DMS153 (cell line): ENCODE measurements at regions not wholly inside any gene's neighbourhood (a gene's known extent, or its start where the extent isn't known, plus 50 kb on each side); places are given as distances from the start of the nearest gene placed in this dataset.
"Not testable (repeated sequence)": the region's sequence is repeated elsewhere in the genome, so short reads cannot be mapped to it uniquely, and the experiment has no call there.

Experiments used
- DNase-seq: peaks from one replicate; lab custom pipeline; 2025; lab: John Stamatoyannopoulos, UW

DNA sequence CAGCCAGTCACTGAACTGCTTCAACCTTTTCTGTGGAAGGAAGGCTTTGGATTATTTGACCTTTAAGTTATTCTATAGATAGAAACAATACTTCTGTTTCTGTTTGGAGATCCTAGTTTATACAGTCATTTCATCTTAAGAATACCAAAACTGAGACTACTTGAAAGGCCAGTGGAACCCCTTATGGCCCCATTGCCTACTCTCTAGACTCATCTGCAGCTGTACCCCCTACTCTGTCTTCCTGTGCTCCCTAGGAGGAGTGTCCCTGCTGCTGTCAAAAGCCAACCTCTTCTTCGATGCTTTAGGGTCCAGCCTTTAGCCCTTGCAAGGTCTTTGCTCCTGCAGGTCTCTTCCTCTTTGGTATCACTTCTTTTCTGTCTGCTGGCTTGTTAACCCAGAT is 169.6 kb downstream of the EDEM1 start:
- DNase-seq = no peak

GRCh38 chr3:5358911-5359310 is 171.4 kb downstream of the EDEM1 start:
- no peak for DNase-seq

- no peak for DNase-seq
These were observed 172.9 kb downstream of the EDEM1 start for GRCh38 chr3:5360453-5360852.

DNA sequence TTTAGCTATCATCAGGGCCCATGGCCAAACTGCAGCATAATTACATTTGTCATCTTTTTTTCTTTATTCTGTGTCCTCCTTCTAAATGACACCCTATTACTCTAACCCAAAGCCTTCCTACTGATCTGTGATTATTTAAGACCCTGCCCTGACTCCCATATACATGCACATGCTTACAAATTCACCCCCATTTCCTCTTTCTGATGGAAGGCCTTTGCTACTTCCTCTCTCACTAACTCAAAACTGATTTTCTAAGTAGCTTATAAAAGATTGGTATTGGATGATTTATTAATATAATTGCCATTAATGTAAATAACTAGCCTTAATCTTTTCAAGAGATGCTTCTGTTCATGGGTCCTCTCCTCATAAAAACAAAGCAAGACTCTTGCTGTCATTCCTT is 179.2 kb downstream of the EDEM1 start:
- no peak for DNase-seq

GRCh38 chr3:5371555-5371954 is 184.0 kb downstream of the EDEM1 start:
- DNase-seq = not testable (repeated sequence)

GRCh38 chr3:5376761-5377160 is 189.3 kb downstream of the EDEM1 start:
- peak; percentile 78 for DNase-seq

DNA sequence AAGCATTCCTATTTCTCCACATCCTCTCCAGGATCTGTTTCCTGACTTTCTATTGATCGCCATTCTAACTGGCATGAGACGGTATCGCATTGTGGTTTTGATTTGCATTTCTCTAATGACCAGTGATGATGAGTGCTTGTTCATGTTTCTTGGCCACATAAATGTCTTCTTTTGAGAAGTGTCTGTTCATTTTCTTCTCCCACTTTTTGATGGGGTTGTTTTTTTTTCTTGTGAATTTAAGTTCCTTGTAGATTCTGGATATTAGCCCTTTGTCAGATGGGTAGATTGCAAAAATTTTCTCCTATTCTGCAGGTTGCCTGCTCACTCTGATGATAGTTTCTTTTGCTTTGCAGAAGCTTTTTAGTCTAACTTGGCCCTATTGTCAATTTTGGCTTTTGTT is 191.8 kb downstream of the EDEM1 start:
- DNase-seq = not testable (repeated sequence)

DNA sequence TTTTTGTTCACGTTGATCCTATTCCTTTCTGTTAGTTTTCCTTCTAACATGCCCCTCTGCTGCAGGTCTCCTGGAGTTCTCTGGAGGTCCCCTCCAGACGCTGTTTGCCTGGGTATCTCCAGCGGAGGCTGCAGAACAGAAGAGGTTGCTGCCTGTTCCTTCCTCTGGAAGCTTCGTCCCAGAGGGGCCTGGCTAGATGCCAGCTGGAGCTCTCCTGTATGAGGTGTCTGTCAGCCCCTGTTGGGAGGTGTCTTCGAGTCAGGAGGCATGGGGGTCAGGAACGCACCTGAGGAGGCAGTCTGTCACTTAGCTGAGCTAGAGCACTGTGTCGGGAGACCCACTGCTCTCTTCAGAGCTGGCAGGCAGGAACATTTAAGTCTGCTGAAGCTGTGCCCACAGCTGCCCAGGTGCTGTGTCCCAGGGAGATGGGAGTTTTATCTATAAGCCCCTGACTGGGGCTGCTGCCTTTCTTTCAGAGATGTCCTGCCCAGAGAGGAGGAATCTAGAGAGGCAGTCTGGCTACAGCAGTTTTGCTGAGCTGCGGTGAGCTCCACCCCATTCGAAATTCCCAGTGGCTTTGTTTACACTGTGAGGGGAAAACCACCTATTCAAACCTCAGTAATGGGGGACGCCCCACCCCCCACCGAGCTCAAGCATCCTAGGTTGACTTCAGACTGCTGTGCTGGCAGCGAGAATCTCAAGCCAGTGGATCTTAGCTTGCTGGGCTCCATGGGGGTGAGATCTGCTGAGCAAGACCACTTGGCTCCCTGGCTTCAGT is 196.2 kb downstream of the EDEM1 start:
- DNase-seq = not testable (repeated sequence)

DNA sequence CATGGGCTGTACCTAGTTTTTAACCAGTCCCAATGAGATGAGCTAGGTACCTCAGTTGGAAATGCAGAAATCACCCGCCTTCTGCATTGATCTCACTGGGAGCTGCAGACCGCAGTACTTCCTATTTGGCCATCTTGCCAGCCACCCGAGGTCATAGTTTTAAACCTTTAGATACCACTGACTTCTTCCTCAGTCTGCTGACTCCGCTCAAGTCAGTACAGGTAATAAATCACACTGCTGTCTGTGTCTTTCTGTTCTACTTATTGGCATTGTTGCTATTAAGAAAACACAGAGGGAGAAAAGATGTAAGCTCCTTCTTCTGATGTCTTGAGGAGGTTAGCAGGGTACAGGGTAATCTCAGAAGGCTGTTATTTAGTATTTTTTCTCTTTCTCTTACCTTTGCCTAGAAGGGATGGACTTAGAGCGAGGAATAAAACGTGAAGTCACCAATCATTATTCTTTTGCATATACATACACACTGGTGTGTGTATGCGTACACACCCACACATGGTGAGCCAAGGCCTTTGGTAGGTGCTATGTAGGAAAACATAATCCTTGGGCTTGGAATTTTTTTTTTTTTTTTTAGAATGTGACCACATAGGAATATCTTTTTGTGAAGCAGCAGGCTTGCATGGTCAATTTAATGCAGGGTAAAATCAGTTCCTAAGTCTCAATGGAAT is 197.2 kb downstream of the EDEM1 start:
- DNase-seq = no peak

DNA sequence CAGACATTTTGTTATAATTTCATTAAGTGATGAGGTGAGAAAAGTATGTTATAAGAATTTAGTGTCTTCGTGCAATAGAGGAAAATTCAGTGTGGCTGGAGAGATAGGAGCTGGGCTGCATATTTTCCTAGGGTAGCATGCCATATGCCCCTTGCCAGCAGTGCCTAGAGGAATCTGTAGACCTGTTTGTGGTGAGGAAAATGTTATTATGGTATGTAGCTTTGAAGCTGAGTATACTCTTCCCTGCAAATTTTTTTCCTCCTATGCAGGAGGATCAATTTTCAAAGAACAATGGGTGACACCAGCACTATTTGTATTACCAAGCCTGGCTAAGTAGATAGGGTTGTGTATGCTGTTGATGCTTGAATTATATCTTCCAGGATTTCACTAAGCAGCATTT is 200.6 kb downstream of the EDEM1 start:
- DNase-seq = no peak

- no peak for DNase-seq
These were observed 201.6 kb downstream of the EDEM1 start for GRCh38 chr3:5389057-5389456.

DNA sequence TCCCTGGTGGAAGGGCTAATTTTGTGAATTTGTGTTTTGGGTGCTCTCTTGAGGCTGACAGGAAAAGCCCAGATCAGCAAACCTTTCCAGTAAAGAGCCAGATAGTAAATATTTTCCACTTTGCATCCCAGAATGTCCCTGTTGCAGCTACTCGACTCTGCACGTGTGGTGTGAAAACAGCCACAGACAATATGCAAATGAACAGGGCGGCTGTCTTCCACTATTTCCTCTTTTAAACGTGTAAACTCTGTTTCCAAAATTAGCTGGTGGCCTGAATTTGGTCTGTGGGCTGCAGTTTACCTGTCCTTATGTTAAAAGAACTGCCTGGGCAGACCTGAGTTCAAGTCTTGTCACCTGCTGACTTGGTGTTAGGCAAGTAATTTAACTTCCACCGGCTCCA is 202.7 kb downstream of the EDEM1 start:
- DNase-seq = no peak

DNA sequence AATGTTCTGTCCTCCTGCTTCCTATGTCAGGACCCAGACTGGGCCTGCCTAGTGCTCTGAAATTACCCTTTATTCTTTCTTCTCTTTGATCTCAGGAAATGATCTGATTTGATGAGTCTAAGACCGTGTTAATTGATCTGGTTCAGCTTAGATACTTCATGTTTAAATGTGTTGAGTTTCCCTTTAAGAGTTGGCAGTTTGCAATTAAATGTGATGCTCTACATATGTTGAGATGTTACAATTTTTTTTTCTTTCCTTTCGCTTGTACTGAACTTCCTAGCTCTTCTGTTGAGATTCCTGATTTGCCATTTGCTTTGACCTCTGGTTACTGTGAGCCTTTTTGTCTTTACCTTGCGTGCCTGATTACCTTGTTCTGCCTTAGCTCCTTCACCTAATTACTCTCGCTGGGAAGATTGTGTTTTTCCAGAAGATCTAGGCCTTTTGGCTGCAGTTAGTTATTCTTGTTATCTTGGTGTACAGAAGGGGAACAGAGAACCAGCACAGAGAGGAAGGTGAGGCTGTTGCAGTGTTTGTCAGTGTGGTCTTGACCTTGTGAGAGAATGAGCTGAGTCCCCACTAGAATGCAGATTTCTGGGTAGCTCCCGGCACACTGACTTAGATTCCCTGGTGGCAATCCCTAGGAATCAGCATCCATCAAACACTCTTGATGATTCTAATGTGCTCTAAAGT is 203.6 kb downstream of the EDEM1 start:
- no peak for DNase-seq

DNA sequence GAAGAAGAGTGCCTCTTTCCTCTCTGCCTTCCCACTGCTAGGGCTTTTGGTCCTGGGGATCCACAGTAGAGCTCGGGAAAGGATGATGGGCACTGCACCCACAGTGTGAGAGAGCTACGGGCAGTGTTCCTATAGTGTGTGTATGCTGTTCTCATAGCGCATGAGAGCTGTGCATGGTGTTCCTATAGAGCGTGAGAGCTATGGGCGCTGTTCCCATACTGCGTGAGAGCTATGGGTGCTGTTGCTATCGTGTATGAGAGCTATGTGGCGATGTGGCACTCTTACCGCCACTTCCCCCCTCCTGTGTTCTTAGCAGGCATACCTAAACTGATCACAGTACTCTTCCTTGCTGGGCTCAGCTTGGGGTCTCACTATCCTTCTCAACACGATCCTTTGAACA is 213.5 kb downstream of the EDEM1 start:
- DNase-seq = no peak

DNA sequence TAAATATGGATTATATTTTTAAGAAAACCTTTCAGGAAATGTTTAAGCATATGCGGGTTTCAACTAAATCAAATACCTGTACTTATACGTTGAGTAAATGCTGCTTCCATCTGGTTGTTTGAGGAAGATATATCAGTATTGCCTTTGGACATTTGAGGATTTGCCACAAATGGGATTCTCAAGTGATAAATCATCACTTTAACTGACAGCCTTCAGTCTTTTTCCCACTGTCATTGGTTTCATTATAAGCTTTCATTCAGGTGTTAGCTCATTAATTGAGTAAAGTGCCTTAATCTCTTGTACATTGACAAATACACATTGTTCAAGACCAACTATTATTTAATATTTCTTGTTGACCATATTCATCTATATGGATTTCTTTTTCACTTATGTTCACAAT is 217.2 kb downstream of the EDEM1 start:
- DNase-seq = no peak

GRCh38 chr3:5411786-5412185 is 224.3 kb downstream of the EDEM1 start:
- DNase-seq = no peak

DNA sequence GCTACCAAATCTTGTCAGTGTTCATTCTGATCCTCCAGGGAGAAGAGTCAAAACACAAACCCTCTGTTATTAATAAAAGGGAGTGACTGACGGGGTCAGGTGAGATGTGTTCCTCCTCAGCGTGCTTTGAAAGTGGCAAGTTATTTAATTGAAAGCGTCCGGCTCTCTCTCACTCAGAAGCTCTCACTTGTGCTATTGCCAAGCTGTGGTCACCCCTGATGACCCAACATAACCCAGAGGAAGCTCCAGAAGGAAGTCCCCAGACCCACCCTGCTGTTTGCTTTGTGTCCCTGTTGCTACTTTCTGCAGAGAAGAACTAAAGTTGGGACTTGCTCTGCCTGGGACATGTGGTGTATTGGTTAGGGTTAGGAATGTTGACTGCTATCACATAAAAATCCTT is 235.6 kb downstream of the EDEM1 start:
- no peak for DNase-seq

GRCh38 chr3:5423523-5423922 is 236.0 kb downstream of the EDEM1 start:
- DNase-seq = no peak

DNA sequence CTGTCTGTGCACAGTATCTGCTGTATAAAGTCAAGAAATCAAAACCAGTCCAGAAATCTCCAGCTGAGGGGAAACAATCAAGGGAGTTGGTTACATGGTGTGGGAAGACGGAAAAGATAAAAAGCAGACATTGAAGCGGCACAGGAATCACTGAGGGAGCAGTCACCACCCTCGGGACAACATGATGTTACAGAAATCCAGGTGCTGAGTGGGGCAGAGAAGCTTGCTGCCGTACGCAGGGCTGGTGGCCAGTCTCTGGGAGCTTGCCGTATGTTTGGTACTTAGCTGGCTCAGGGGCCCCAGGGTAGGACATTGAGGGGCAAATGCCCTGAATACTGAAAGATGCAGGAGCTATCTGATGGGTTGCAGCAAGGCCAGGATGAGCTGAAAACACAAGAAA is 237.9 kb downstream of the EDEM1 start:
- DNase-seq = no peak

DNA sequence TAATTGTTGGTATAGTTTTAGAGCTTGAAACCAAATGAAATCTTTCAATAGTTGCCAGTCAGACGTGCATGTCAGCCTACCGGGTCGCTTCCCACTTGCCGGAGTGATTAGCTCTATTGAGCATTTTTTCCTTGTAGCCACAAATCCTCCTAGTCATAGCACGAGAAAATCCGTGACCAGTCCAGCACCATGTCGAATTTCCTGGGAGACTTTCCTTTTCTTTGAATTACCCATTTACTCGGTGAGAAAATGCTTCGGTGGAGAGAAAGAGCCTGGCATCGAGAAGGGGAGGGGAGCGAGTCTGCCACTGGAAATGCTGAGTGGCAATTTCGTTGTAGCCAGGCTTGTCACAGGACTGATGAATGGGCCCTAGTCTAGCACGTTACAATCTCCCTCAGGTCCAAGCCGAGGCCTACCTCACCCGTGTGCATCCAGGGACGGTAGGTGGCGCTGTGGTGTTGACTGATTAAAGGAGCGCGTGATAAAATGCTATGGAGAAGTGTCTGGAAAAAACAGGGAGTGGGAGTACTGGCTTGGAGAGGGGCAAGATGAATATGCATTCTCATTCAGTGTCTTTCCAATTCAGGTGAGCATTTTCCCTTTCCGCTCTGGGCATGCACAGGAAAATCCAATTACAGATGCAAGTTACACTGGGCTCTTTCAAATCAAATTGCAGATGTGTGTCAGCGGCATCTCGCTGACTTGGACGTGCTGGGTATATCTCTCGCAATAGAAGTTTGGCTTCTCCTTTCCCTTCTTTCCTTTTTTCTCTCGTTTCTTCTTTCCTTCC is 238.8 kb downstream of the EDEM1 start:
- peak; percentile 18 for DNase-seq

- no peak for DNase-seq
These were observed 239.5 kb downstream of the EDEM1 start for GRCh38 chr3:5427021-5427420.

DNA sequence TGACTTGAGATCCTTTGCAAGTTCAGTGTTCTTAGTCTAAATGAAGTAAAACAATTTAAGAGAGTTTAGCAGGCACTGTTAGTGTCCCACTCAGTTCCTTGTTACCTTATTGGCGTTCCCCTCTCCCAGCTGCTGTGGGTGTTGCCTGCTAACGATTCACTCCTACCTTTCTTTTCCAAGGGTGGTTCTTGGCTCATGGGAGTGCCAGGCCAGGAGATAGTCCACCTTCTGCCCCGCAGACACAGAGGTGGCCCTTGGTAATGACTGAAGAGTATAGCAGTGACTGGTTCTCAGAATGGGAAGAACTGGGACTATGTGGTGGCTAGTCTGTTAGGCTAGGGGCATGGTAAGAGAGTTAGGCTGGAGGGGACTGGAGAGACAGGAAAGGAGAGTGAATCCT is 240.4 kb downstream of the EDEM1 start:
- DNase-seq = no peak
